Glutamatergic neuron (in vitro differentiated cells): ENCODE measurements at regions not wholly inside any gene's neighbourhood (a gene's known extent, or its start where the extent isn't known, plus 50 kb on each side); places are given as distances from the start of the nearest gene placed in this dataset.

Experiments
- DNase-seq: peaks from one replicate; pipeline ENCODE4 v3.0.0; 2022
- H3K27ac Mint-ChIP-seq: one replicate; pipeline ENCODE4 v1.8.0; 2020; ENCODE audit warnings: mild to moderate bottlenecking, mixed read lengths, inconsistent platforms; ENCODE audit not compliant: unreplicated experiment
- H3K27me3 Mint-ChIP-seq: one replicate; pipeline ENCODE4 v1.8.0; 2020; ENCODE audit warnings: mild to moderate bottlenecking, moderate library complexity, mixed read lengths, inconsistent platforms; ENCODE audit not compliant: unreplicated experiment
- H3K36me3 Mint-ChIP-seq: one replicate; pipeline ENCODE4 v1.8.0; 2020; ENCODE audit warnings: mild to moderate bottlenecking, mixed read lengths, inconsistent platforms; ENCODE audit not compliant: unreplicated experiment
- H3K4me1 Mint-ChIP-seq: one replicate; pipeline ENCODE4 v1.8.0; 2020; ENCODE audit warnings: mild to moderate bottlenecking, low read depth, mixed read lengths, inconsistent platforms; ENCODE audit not compliant: unreplicated experiment
- H3K4me3 Mint-ChIP-seq: one replicate; pipeline ENCODE4 v1.8.0; 2020; ENCODE audit warnings: mild to moderate bottlenecking, mixed read lengths, inconsistent platforms; ENCODE audit not compliant: unreplicated experiment
- H3K9me3 Mint-ChIP-seq: one replicate; pipeline ENCODE4 v1.8.0; 2020; ENCODE audit warnings: mild to moderate bottlenecking, moderate library complexity, mixed read lengths, inconsistent platforms; ENCODE audit not compliant: unreplicated experiment
- CTCF ChIP-seq: fragments of 200-600 bp; sonication (generic); IDR thresholded peaks from one replicate; pipeline ENCODE4 v1.5.0; 2021; ENCODE audit not compliant: partially characterized antibody, unreplicated experiment

DNA sequence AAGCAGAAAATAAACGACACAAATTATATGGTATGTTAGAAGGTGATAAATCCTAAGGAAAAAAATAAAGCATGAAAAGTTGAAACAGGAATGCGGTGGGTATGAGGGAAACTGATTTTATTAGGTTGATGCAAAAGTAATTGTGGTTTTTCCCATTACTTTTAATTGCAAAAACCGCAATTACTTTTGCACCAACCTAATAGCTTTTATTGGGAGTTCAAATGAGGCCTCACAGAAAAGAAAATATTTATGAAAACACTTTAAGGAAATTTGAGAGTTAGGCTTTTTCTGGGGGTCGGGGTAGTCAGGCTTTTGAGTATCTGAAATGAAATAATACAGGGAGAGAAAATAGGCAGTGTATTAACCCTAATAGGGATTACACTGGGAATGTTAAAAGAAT lies 397.0 kb upstream of the KHDRBS2 start:
- Mint-ChIP-seq H3K4me1 (no peaks in the 10 kb centered on the region), H3K4me3 (no peak overlapping the region), H3K9me3 (peaks cover 3% of the 10 kb centered on the region), H3K36me3 (peaks cover 5% of the 10 kb centered on the region), H3K27ac (no peak overlapping the region), H3K27me3 (peaks cover 1% of the 10 kb centered on the region)
- TF ChIP-seq CTCF, result no peak
- no peak for DNase-seq

- TF ChIP-seq CTCF, result no peak
Observed at GRCh38 chr6:62681108-62681507, 395.1 kb upstream of the KHDRBS2 start.

DNA sequence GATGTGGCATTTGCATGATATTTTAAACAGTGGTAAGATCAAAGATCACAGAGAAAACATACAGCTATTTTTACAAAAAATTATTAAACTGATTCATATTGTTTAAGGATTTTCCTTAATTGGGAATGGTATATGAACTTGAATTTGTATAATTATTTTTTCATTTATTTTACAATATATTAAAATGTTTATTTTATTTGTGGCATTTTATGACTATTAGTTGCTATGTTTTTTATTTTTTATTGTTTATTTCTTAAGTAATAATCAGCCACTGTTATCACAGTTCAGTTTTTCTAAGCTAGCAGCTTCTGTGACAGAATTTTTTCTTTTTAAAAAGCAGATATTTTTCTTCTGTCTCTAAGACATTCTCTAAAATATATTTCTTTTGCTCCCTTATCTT lies 387.0 kb upstream of the KHDRBS2 start:
- Mint-ChIP-seq H3K4me1 (no peaks in the 10 kb centered on the region), H3K36me3 (peaks cover 6% of the 10 kb centered on the region), H3K9me3 (peaks cover 2% of the 10 kb centered on the region), H3K27ac (no peak overlapping the region), H3K27me3 (no peaks in the 10 kb centered on the region), H3K4me3 (no peak overlapping the region)
- TF ChIP-seq CTCF, result no peak
- no peak for DNase-seq

More at GRCh38 chr6:62681108-62681507, 395.1 kb upstream of the KHDRBS2 start:
- H3K9me3 Mint-ChIP-seq, result peaks cover 4% of the 10 kb centered on the region
- no peak overlapping the region for H3K27ac Mint-ChIP-seq
- no peak for DNase-seq
- no peak overlapping the region for H3K4me3 Mint-ChIP-seq
- peaks cover 1% of the 10 kb centered on the region for H3K27me3 Mint-ChIP-seq
- H3K4me1 Mint-ChIP-seq, result no peaks in the 10 kb centered on the region
- H3K36me3 Mint-ChIP-seq, result peaks cover 11% of the 10 kb centered on the region

- TF ChIP-seq CTCF, result no peak
- no peak for DNase-seq
- Mint-ChIP-seq H3K4me3 (no peak overlapping the region), H3K27ac (no peak overlapping the region), H3K27me3 (no peaks in the 10 kb centered on the region), H3K9me3 (no peaks in the 10 kb centered on the region), H3K4me1 (no peaks in the 10 kb centered on the region), H3K36me3 (no peaks in the 10 kb centered on the region)
Observed at GRCh38 chr6:62670490-62671223, 384.6 kb upstream of the KHDRBS2 start.

- H3K4me3 Mint-ChIP-seq, result no peak overlapping the region
- no peak for TF ChIP-seq CTCF
- H3K27ac Mint-ChIP-seq, result no peak overlapping the region
- DNase-seq, result no peak
- H3K27me3 Mint-ChIP-seq, result no peaks in the 10 kb centered on the region
- H3K4me1 Mint-ChIP-seq, result no peaks in the 10 kb centered on the region
- no peaks in the 10 kb centered on the region for H3K36me3 Mint-ChIP-seq
- no peaks in the 10 kb centered on the region for H3K9me3 Mint-ChIP-seq
Observed at GRCh38 chr6:62669831-62670230, 383.8 kb upstream of the KHDRBS2 start.
